SK-N-SH (cell line): ENCODE measurements at regions not wholly inside any gene's neighbourhood (a gene's known extent, or its start where the extent isn't known, plus 50 kb on each side); places are given as distances from the start of the nearest gene placed in this dataset.

Experiments
- CTCF ChIA-PET: fragments of 300-600, 350-600 bp; formaldehyde crosslinking; extraction: SDS; loops from one replicate; lab custom pipeline; 2021; lab: Yijun Ruan, JAX
- POLR2A ChIA-PET: fragments of 350-600 bp; sonication (Branson Sonifier 250); formaldehyde crosslinking; extraction: SDS; loops from one replicate; lab custom pipeline; 2020; ENCODE audit warnings: antibody characterized with exemption, inconsistent platforms; lab: Yijun Ruan, JAX
- DNase-seq: peaks from one replicate; pipeline ENCODE4 v3.0.0; 2012
- H2AFZ ChIP-seq: fragments of 200-600 bp; sonication (generic); 2 replicates; pipeline ENCODE4 v1.8.1; 2016; ENCODE audit warnings: antibody characterized with exemption, mild to moderate bottlenecking, low read depth
- H3F3A ChIP-seq: fragments of 200-600 bp; sonication (generic); replicated peaks from 2 replicates; pipeline ENCODE3; 2016; ENCODE audit warnings: antibody characterized with exemption, mild to moderate bottlenecking; ENCODE audit not compliant: insufficient read depth
- H3K27ac ChIP-seq, 2 experiments: fragments of 200-500 bp in 1 of 2; fragments of 200-600 bp in 1 of 2; sonication (Bioruptor generic) in 1 of 2; sonication (generic), shearing (Covaris generic) in 1 of 2; 2 replicates each; pipeline versions ENCODE4 v1.5.1 to v1.6.1; 2014 to 2016; ENCODE audit warnings: low read depth in 2 of 2, inconsistent platforms in 1 of 2, low read length in 1 of 2, mild to moderate bottlenecking in 1 of 2, mixed read lengths in 1 of 2
- H3K27me3 ChIP-seq: fragments of 200-600 bp; sonication (generic), shearing (Covaris generic); 2 replicates; pipeline ENCODE4 v1.6.1; 2016; ENCODE audit warnings: mixed run types; ENCODE audit not compliant: insufficient read depth
- H3K36me3 ChIP-seq, 2 experiments: fragments of 200-500 bp in 1 of 2; fragments of 200-600 bp in 1 of 2; sonication (Bioruptor generic) in 1 of 2; sonication (generic) in 1 of 2; replicated peaks in 1 of 2; 2 replicates each; pipeline versions ENCODE3 to v1.5.1; 2014 to 2016; ENCODE audit warnings: low read length in 1 of 2, mild to moderate bottlenecking in 1 of 2; ENCODE audit not compliant: insufficient read depth in 2 of 2, control insufficient read depth in 1 of 2
- H3K4me1 ChIP-seq, 2 experiments: fragments of 200-500 bp in 1 of 2; fragments of 200-600 bp in 1 of 2; sonication (Bioruptor generic) in 1 of 2; sonication (generic), shearing (Covaris generic) in 1 of 2; 2 replicates each; pipeline versions ENCODE4 v1.5.1 to v1.6.1; 2014 to 2016; ENCODE audit warnings: low read depth in 1 of 2, low read length in 1 of 2, mixed run types in 1 of 2; ENCODE audit not compliant: insufficient read depth in 2 of 2, control insufficient read depth in 1 of 2
- H3K4me2 ChIP-seq: fragments of 200-600 bp; sonication (generic), shearing (Covaris generic); 2 replicates; pipeline ENCODE4 v1.6.1; 2017; ENCODE audit warnings: mixed run types
- H3K4me3 ChIP-seq, 2 experiments: fragments of 200-500 bp in 1 of 2; fragments of 200-600 bp in 1 of 2; sonication (Bioruptor generic) in 1 of 2; sonication (generic), shearing (Covaris generic) in 1 of 2; 2 replicates each; pipeline versions ENCODE4 v1.5.1 to v1.8.1; 2014 to 2016; ENCODE audit warnings: low read depth in 2 of 2, inconsistent platforms in 1 of 2, low read length in 1 of 2, mild to moderate bottlenecking in 1 of 2, mixed read lengths in 1 of 2, moderate library complexity in 1 of 2
- H3K79me2 ChIP-seq: fragments of 200-600 bp; sonication (generic); 2 replicates; pipeline ENCODE4 v1.8.1; 2017; ENCODE audit warnings: mild to moderate bottlenecking; ENCODE audit not compliant: insufficient read depth
- H3K9ac ChIP-seq: fragments of 200-600 bp; sonication (generic); 2 replicates; pipeline ENCODE4 v1.6.1; 2017; ENCODE audit warnings: mixed run types
- H3K9me2 ChIP-seq: fragments of 200-600 bp; sonication (generic); 2 replicates; pipeline ENCODE4 v1.6.1; 2017; ENCODE audit warnings: mixed run types
- H3K9me3 ChIP-seq: fragments of 200-600 bp; sonication (generic); 2 replicates; pipeline ENCODE4 v1.6.1; 2017; ENCODE audit warnings: mixed run types, mild to moderate bottlenecking, moderate library complexity
- H4K20me1 ChIP-seq: fragments of 200-600 bp; sonication (generic); 2 replicates; pipeline ENCODE4 v1.6.1; 2017; ENCODE audit warnings: mild to moderate bottlenecking, mixed run types; ENCODE audit not compliant: insufficient read depth
- CTCF ChIP-seq: fragments of 200-600 bp; sonication (generic); IDR thresholded peaks from 2 replicates; pipeline ENCODE4 v1.6.1; 2017; ENCODE audit warnings: antibody characterized with exemption, mild to moderate bottlenecking, moderate library complexity
- ELF1 ChIP-seq: IDR thresholded peaks from 2 replicates; pipeline ENCODE4 v1.4.0; 2012
- EP300 ChIP-seq, 2 experiments: IDR thresholded peaks; 2 replicates each; pipeline versions ENCODE4 v1.4.0 to v1.6.1; 2012; ENCODE audit warnings: borderline replicate concordance in 1 of 2, low read depth in 1 of 2, low read length in 1 of 2
- FOXJ3 ChIP-seq: sonication (generic); formaldehyde crosslinking; IDR thresholded peaks from 2 replicates; pipeline ENCODE4 v1.5.1; 2020; ENCODE audit warnings: mild to moderate bottlenecking, missing genetic modification reagents
- FOXM1 ChIP-seq: IDR thresholded peaks from 2 replicates; pipeline ENCODE4 v1.4.0; 2012; ENCODE audit warnings: low read depth, mild to moderate bottlenecking
- GABPA ChIP-seq: IDR thresholded peaks from 2 replicates; pipeline ENCODE4 v1.4.0; 2012; ENCODE audit warnings: low read depth, mild to moderate bottlenecking
- JUND ChIP-seq: IDR thresholded peaks from 2 replicates; pipeline ENCODE4 v1.4.0; 2012
- MAX ChIP-seq: IDR thresholded peaks from 2 replicates; pipeline ENCODE4 v1.4.0; 2012; ENCODE audit warnings: low read depth
- MXI1 ChIP-seq: IDR thresholded peaks from 2 replicates; pipeline ENCODE4 v1.6.1; 2012; ENCODE audit warnings: mild to moderate bottlenecking, low read depth, low read length, improper control_type of control experiment
- PBX3 ChIP-seq: IDR thresholded peaks from 2 replicates; pipeline ENCODE4; 2012
- RCOR1 ChIP-seq: fragments of 150-350 bp; IDR thresholded peaks from 2 replicates; pipeline ENCODE4 v1.6.1; 2017; ENCODE audit warnings: antibody characterized with exemption, low read length
- REST ChIP-seq: IDR thresholded peaks from 2 replicates; pipeline ENCODE4 v1.6.1; 2012; ENCODE audit warnings: mild to moderate bottlenecking, low read depth, low read length, moderate library complexity
- RFX5 ChIP-seq: IDR thresholded peaks from 2 replicates; pipeline ENCODE4 v1.6.1; 2012; ENCODE audit warnings: mild to moderate bottlenecking, improper control_type of control experiment, low read length
- SIN3A ChIP-seq: IDR thresholded peaks from 2 replicates; pipeline ENCODE4 v1.6.1; 2012; ENCODE audit warnings: low read depth, mild to moderate bottlenecking, low read length, moderate library complexity, borderline replicate concordance
- SMC3 ChIP-seq: IDR thresholded peaks from 2 replicates; pipeline ENCODE4 v1.6.1; 2012; ENCODE audit warnings: low read depth, low read length, improper control_type of control experiment
- TAF1 ChIP-seq: IDR thresholded peaks from 2 replicates; pipeline ENCODE4 v1.6.1; 2012; ENCODE audit warnings: low read depth, mild to moderate bottlenecking, low read length, moderate library complexity, borderline replicate concordance
- USF1 ChIP-seq: IDR thresholded peaks from 2 replicates; pipeline ENCODE4 v1.4.0; 2012; ENCODE audit warnings: low read depth, borderline replicate concordance
- USF2 ChIP-seq: fragments of 150-350 bp; IDR thresholded peaks from 2 replicates; pipeline ENCODE4 v1.6.1; 2017; ENCODE audit warnings: antibody characterized with exemption, low read length, low read depth, borderline replicate concordance
- YY1 ChIP-seq: IDR thresholded peaks from 2 replicates; pipeline ENCODE4 v1.4.0; 2012; ENCODE audit warnings: low read depth, mild to moderate bottlenecking
- ZBTB33 ChIP-seq: IDR thresholded peaks from 2 replicates; pipeline ENCODE4 v1.4.0; 2012; ENCODE audit warnings: low read depth, borderline replicate concordance
- WGBS: methylation state at CpG from one replicate; pipeline ENCODE4 v1.1.6; 2017; ENCODE audit warnings: low lambda C conversion rate; 5-methylcytosine and 5-hydroxymethylcytosine counted together

- ChIA-PET CTCF (interaction anchor here (1.1 kb wide), 1 partner anchor 189 kb away, joined by 3 read pairs; no protein-coding TSS in a partner anchor), POLR2A (no interaction called here)
- TF ChIP-seq TAF1 (no peak), REST (no peak), CTCF (no peak), GABPA (no peak), RCOR1 (no peak), PBX3 (no peak), MXI1 (no peak), FOXJ3 (CRISPR knock-in tag) (no peak), FOXM1 (no peak), MAX (no peak), ELF1 (no peak), RFX5 (no peak), USF1 (no peak), JUND (no peak), EP300 (IDR thresholded peaks at IDR 0.05; ENCODE audit: borderline replicate concordance in 1 of 2, low read depth in 1 of 2, low read length in 1 of 2) (no peak), SIN3A (no peak), ZBTB33 (no peak), SMC3 (no peak), USF2 (no peak), YY1 (no peak)
- Histone ChIP-seq H3K9ac (no peak overlapping the region), H2AFZ (no peak overlapping the region), H3K9me2 (no peaks in the 10 kb centered on the region), H3K4me1 (no peaks in the 10 kb centered on the region), H3K9me3 (peaks cover 6% of the 10 kb centered on the region), H4K20me1 (no peaks in the 10 kb centered on the region), H3K27ac (no peak overlapping the region), H3K4me3 (no peak overlapping the region), H3F3A (no peaks in the 10 kb centered on the region), H3K79me2 (no peaks in the 10 kb centered on the region), H3K4me2 (no peak overlapping the region), H3K36me3 (no peaks in the 10 kb centered on the region), H3K27me3 (no peaks in the 10 kb centered on the region)
- 3% methylated on average over 1 of the region's 1 CpG for WGBS
- no peak for DNase-seq
Observed at GRCh38 chr10:130854151-130854550, 457.4 kb downstream of the TCERG1L start.
